HG03103 (cell line): ENCODE measurements at regions not wholly inside any gene's neighbourhood (a gene's known extent, or its start where the extent isn't known, plus 50 kb on each side); places are given as distances from the start of the nearest gene placed in this dataset.
A peak's percentile ranks its signal among the peaks of the same experiment; 100 is the strongest.

Experiments used
- ATAC-seq: cut with Tn5 transposase; IDR thresholded peaks from one replicate; pipeline ENCODE4 v1.9.1; 2021; ENCODE audit warnings: low read depth; ENCODE audit not compliant: unreplicated experiment

GRCh38 chr10:44835300-44835699, 75.8 kb upstream of the TMEM72 start:
- no peak for ATAC-seq

- ATAC-seq, result no peak
Observed at GRCh38 chr10:44843484-44843883, 67.7 kb upstream of the TMEM72 start.

GRCh38 chr10:44845361-44846175, 65.6 kb upstream of the TMEM72 start:
- no peak for ATAC-seq

GRCh38 chr10:44847110-44847509, 64.0 kb upstream of the TMEM72 start:
- no peak for ATAC-seq

- no peak for ATAC-seq
Observed at GRCh38 chr10:44848211-44848610, 62.9 kb upstream of the TMEM72 start.

GRCh38 chr10:44849936-44850335, 61.2 kb upstream of the TMEM72 start:
- ATAC-seq, result no peak

- no peak for ATAC-seq
Observed at GRCh38 chr10:44850356-44850934, 60.7 kb upstream of the TMEM72 start.

- no peak for ATAC-seq
Observed at GRCh38 chr10:44851413-44851812, 59.7 kb upstream of the TMEM72 start.

- no peak for ATAC-seq
Observed at GRCh38 chr10:44851881-44852280, 59.3 kb upstream of the TMEM72 start.

- no peak for ATAC-seq
Observed at GRCh38 chr10:44853148-44853734, 57.9 kb upstream of the TMEM72 start.

GRCh38 chr10:44853796-44854195, 57.3 kb upstream of the TMEM72 start:
- no peak for ATAC-seq

- ATAC-seq, result no peak
Observed at GRCh38 chr10:44854693-44855350, 56.3 kb upstream of the TMEM72 start.

- no peak for ATAC-seq
Observed at GRCh38 chr10:44856696-44857095, 54.4 kb upstream of the TMEM72 start.

- ATAC-seq, result peak; percentile 55
Observed at GRCh38 chr10:44857363-44858016, 53.6 kb upstream of the TMEM72 start.

GRCh38 chr10:44858017-44858371, 53.1 kb upstream of the TMEM72 start:
- no peak for ATAC-seq

GRCh38 chr10:44858988-44859387, 52.1 kb upstream of the TMEM72 start:
- ATAC-seq, result no peak

GRCh38 chr10:44859546-44860285, 51.4 kb upstream of the TMEM72 start:
- no peak for ATAC-seq

GRCh38 chr10:44860811-44861736, 50.1 kb upstream of the TMEM72 start:
- no peak for ATAC-seq
